ENCODE measurements at regions not wholly inside any gene's neighbourhood (a gene's known extent, or its start where the extent isn't known, plus 50 kb on each side); places are given as distances from the start of the nearest gene placed in this dataset.

GRCh38 chr13:66071608-66072007, 1158.5 kb downstream of the PCDH9 start:
- no peak for DNase-seq (ENCODE audit: low read depth, low spot score)

GRCh38 chr13:66071029-66071428, 1159.1 kb downstream of the PCDH9 start:
- DNase-seq (ENCODE audit: low read depth, low spot score) = no peak

GRCh38 chr13:66069570-66069969, 1160.6 kb downstream of the PCDH9 start:
- DNase-seq (ENCODE audit: low read depth, low spot score) = no peak

GRCh38 chr13:66068683-66069082, 1161.5 kb downstream of the PCDH9 start:
- DNase-seq (ENCODE audit: low read depth, low spot score) = no peak

- no peak for DNase-seq (ENCODE audit: low read depth, low spot score)
Observed at GRCh38 chr13:66048888-66049287, 1181.2 kb downstream of the PCDH9 start.

- no peak for DNase-seq (ENCODE audit: low read depth, low spot score)
Observed at GRCh38 chr13:66040506-66040905, 1189.6 kb downstream of the PCDH9 start.

- no peak for DNase-seq (ENCODE audit: low read depth, low spot score)
Observed at GRCh38 chr13:66037096-66037495, 1193.0 kb downstream of the PCDH9 start.

- DNase-seq (ENCODE audit: low read depth, low spot score) = no peak
Observed at GRCh38 chr13:66036636-66037035, 1193.5 kb downstream of the PCDH9 start.

- no peak for DNase-seq (ENCODE audit: low read depth, low spot score)
Observed at GRCh38 chr13:66036024-66036614, 1194.0 kb downstream of the PCDH9 start.

- no peak for DNase-seq (ENCODE audit: low read depth, low spot score)
Observed at GRCh38 chr13:66033924-66034323, 1196.2 kb downstream of the PCDH9 start.

- no peak for DNase-seq (ENCODE audit: low read depth, low spot score)
Observed at GRCh38 chr13:66021846-66022245, 1208.3 kb downstream of the PCDH9 start.

- no peak for DNase-seq (ENCODE audit: low read depth, low spot score)
Observed at GRCh38 chr13:66014771-66015170, 1215.4 kb downstream of the PCDH9 start.

- no peak for DNase-seq (ENCODE audit: low read depth, low spot score)
Observed at GRCh38 chr13:66009241-66009640, 1220.9 kb downstream of the PCDH9 start.

- no peak for DNase-seq (ENCODE audit: low read depth, low spot score)
Observed at GRCh38 chr13:66003558-66003957, 1226.6 kb downstream of the PCDH9 start.

- no peak for DNase-seq (ENCODE audit: low read depth, low spot score)
Observed at GRCh38 chr13:66001140-66001539, 1229.0 kb downstream of the PCDH9 start.

- DNase-seq (ENCODE audit: low read depth, low spot score) = no peak
Observed at GRCh38 chr13:65999411-65999810, 1230.7 kb downstream of the PCDH9 start.

GRCh38 chr13:65990684-65991083, 1239.5 kb downstream of the PCDH9 start:
- DNase-seq (ENCODE audit: low read depth, low spot score) = no peak

GRCh38 chr13:65985612-65986011, 1244.5 kb downstream of the PCDH9 start:
- no peak for DNase-seq (ENCODE audit: low read depth, low spot score)

GRCh38 chr13:65977525-65977924, 1252.6 kb downstream of the PCDH9 start:
- no peak for DNase-seq (ENCODE audit: low read depth, low spot score)

- no peak for DNase-seq (ENCODE audit: low read depth, low spot score)
Observed at GRCh38 chr13:65971541-65971940, 1258.6 kb downstream of the PCDH9 start.

- DNase-seq (ENCODE audit: low read depth, low spot score) = no peak
Observed at GRCh38 chr13:65966991-65967451, 1263.1 kb downstream of the PCDH9 start.

- no peak for DNase-seq (ENCODE audit: low read depth, low spot score)
Observed at GRCh38 chr13:65965501-65965900, 1264.6 kb downstream of the PCDH9 start.

GRCh38 chr13:65964672-65965071, 1265.5 kb downstream of the PCDH9 start:
- DNase-seq (ENCODE audit: low read depth, low spot score) = no peak

- no peak for DNase-seq (ENCODE audit: low read depth, low spot score)
Observed at GRCh38 chr13:65959305-65959704, 1270.8 kb downstream of the PCDH9 start.
